Hippocampal formation (tissue), 2 donors: ENCODE measurements at regions not wholly inside any gene's neighbourhood (a gene's known extent, or its start where the extent isn't known, plus 50 kb on each side); places are given as distances from the start of the nearest gene placed in this dataset.
"Not testable (repeated sequence)": the region's sequence is repeated elsewhere in the genome, so short reads cannot be mapped to it uniquely, and the experiment has no call there.

ENCODE experiments used
- DNase-seq, 2 donors: peaks; one replicate each; lab custom pipeline; 2025; lab: John Stamatoyannopoulos, UW

GRCh38 chr14:101286271-101287018 is 274.9 kb upstream of the DIO3 start:
- no peak for DNase-seq

GRCh38 chr14:101288436-101289229 is 272.7 kb upstream of the DIO3 start:
- no peak for DNase-seq

- DNase-seq: no peak
These were observed 272.0 kb upstream of the DIO3 start for GRCh38 chr14:101289230-101289690.

- no peak for DNase-seq
These were observed 271.4 kb upstream of the DIO3 start for GRCh38 chr14:101289911-101290310.

- DNase-seq: no peak
These were observed 270.7 kb upstream of the DIO3 start for GRCh38 chr14:101290611-101291010.

GRCh38 chr14:101291390-101291789 is 269.9 kb upstream of the DIO3 start:
- no peak for DNase-seq

GRCh38 chr14:101292448-101292847 is 268.8 kb upstream of the DIO3 start:
- DNase-seq: no peak

GRCh38 chr14:101293605-101294004 is 267.7 kb upstream of the DIO3 start:
- DNase-seq: no peak

GRCh38 chr14:101294136-101294535 is 267.2 kb upstream of the DIO3 start:
- no peak for DNase-seq

- DNase-seq: not testable (repeated sequence)
These were observed 261.5 kb upstream of the DIO3 start for GRCh38 chr14:101299781-101300180.

- DNase-seq: no peak
These were observed 260.3 kb upstream of the DIO3 start for GRCh38 chr14:101301011-101301410.

- DNase-seq: not testable (repeated sequence)
These were observed 254.1 kb upstream of the DIO3 start for GRCh38 chr14:101307162-101307561.

- not testable (repeated sequence) for DNase-seq
These were observed 250.1 kb upstream of the DIO3 start for GRCh38 chr14:101311186-101311585.

GRCh38 chr14:101313268-101313667 is 248.0 kb upstream of the DIO3 start:
- no peak for DNase-seq

- DNase-seq: no peak
These were observed 245.4 kb upstream of the DIO3 start for GRCh38 chr14:101315802-101316296.

- no peak for DNase-seq
These were observed 243.0 kb upstream of the DIO3 start for GRCh38 chr14:101318271-101318670.

GRCh38 chr14:101320396-101320795 is 240.9 kb upstream of the DIO3 start:
- no peak for DNase-seq

GRCh38 chr14:101322223-101322622 is 239.1 kb upstream of the DIO3 start:
- DNase-seq: no peak

GRCh38 chr14:101323111-101323510 is 238.2 kb upstream of the DIO3 start:
- no peak for DNase-seq

GRCh38 chr14:101323614-101324235 is 237.6 kb upstream of the DIO3 start:
- DNase-seq: not testable (repeated sequence)

- DNase-seq: no peak
These were observed 236.0 kb upstream of the DIO3 start for GRCh38 chr14:101325319-101325718.

GRCh38 chr14:101328412-101329028 is 232.8 kb upstream of the DIO3 start:
- DNase-seq: no peak
